Adipocyte (in vitro differentiated cells): ENCODE measurements at regions not wholly inside any gene's neighbourhood (a gene's known extent, or its start where the extent isn't known, plus 50 kb on each side); places are given as distances from the start of the nearest gene placed in this dataset.
A peak's percentile ranks its signal among the peaks of the same experiment; 100 is the strongest.

Experiments used
- DNase-seq: peaks from one replicate; pipeline ENCODE4 v3.0.0-alpha.2; 2015; ENCODE audit warnings: low read depth
- H3K27me3 ChIP-seq: replicated peaks from 2 replicates; pipeline ENCODE4 v1.7.0; 2013; ENCODE audit warnings: mild to moderate bottlenecking, low read length, moderate library complexity; ENCODE audit not compliant: control insufficient read depth, insufficient read depth
- H3K36me3 ChIP-seq: 2 replicates; pipeline ENCODE4 v1.7.0; 2013; ENCODE audit warnings: low read length, mild to moderate bottlenecking, moderate library complexity; ENCODE audit not compliant: control insufficient read depth, insufficient read depth, severe bottlenecking
- H3K4me1 ChIP-seq: 2 replicates; pipeline ENCODE4 v1.7.0; 2013; ENCODE audit warnings: mild to moderate bottlenecking, low read length, moderate library complexity; ENCODE audit not compliant: control insufficient read depth, insufficient read depth
- H3K4me3 ChIP-seq: 2 replicates; pipeline ENCODE4 v1.7.0; 2013; ENCODE audit warnings: mild to moderate bottlenecking, low read length, moderate library complexity
- H3K9ac ChIP-seq: 2 replicates; pipeline ENCODE4 v1.7.0; 2013; ENCODE audit warnings: mild to moderate bottlenecking, low read length, moderate library complexity
- H3K9me3 ChIP-seq: 2 replicates; pipeline ENCODE4 v1.7.0; 2013; ENCODE audit warnings: mild to moderate bottlenecking, low read length, moderate library complexity; ENCODE audit not compliant: control insufficient read depth

DNA sequence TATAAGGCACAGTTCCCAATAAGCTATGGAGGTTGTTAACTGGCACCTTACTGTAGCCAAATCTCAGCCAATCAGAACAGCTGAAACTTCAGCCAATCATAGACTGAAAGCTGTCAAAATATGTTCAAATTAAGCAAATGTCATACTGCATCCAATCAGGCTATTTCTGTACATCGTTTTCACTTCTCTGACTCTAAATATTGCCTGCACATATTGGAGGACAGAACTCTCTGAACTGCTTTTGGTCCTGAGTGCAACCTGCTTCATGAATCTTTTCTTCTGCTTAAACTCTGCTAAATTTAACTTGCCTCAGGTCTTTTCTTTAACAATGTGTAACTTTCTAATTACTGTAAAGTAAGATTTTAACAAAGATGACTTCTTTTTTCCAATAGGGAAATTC lies 1198.9 kb upstream of the PCDH7 start:
- Histone ChIP-seq H3K4me3 (no peak overlapping the region), H3K9ac (no peak overlapping the region), H3K4me1 (no peaks in the 10 kb centered on the region), H3K27me3 (no peaks in the 10 kb centered on the region), H3K9me3 (peaks cover 4% of the 10 kb centered on the region), H3K36me3 (no peaks in the 10 kb centered on the region)
- DNase-seq = no peak

DNA sequence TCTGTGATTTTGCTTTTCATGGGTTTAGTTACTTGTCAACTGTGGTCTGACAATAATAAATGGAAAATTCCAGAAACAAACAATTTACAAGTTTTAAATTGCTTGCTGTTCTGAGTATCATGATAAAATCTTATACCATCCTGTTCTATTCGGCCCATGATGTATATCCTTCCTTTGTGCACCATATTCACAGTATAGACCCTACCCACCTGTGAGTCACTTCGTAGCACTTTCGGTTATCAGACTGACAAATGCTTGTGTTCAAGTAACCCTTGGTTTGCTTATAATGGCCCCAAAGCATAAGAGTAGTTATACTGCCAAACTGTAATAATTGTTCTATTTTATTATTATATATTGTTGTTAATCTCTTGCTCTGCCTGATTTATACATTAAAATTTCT lies 1183.4 kb upstream of the PCDH7 start:
- Histone ChIP-seq H3K9me3 (no peaks in the 10 kb centered on the region), H3K4me3 (no peak overlapping the region), H3K9ac (no peak overlapping the region), H3K27me3 (no peaks in the 10 kb centered on the region), H3K4me1 (no peaks in the 10 kb centered on the region), H3K36me3 (no peaks in the 10 kb centered on the region)
- DNase-seq = no peak

DNA sequence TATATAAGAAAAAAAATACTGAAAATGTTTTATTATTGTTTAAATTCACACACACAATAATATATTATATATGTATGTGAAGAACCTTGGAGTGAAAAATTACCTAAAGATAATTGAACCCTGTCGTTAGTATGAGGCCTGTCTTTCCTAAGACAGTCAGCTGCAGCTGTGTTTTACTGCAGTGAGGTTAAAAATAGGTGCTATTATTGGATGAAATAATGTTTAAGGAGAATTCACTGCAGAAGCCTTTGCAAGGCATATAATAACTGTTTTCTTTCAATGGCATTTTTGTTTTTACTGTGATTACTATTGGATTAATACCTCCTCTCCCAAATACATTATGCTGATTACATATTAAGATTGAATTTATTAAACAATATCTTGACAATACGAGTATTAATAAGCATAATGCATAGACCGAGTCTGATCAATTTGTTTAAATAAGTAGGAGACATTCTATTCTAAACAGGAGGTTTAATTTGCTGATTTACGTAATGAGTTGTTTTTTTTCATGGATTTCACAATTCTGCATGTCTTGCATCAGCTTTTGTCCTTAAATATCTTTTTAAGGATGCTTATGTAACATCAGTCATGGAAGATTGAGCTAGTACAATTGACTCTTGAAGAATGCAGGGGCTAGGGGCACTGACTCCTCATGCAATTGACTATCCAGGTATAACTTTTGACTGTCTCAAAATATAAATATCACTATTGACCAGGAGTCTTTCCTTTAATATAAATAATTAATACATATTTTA lies 1181.1 kb upstream of the PCDH7 start:
- Histone ChIP-seq H3K9me3 (no peaks in the 10 kb centered on the region), H3K9ac (no peak overlapping the region), H3K27me3 (no peaks in the 10 kb centered on the region), H3K4me3 (no peak overlapping the region), H3K36me3 (no peaks in the 10 kb centered on the region), H3K4me1 (no peaks in the 10 kb centered on the region)
- DNase-seq = peak; percentile 63

DNA sequence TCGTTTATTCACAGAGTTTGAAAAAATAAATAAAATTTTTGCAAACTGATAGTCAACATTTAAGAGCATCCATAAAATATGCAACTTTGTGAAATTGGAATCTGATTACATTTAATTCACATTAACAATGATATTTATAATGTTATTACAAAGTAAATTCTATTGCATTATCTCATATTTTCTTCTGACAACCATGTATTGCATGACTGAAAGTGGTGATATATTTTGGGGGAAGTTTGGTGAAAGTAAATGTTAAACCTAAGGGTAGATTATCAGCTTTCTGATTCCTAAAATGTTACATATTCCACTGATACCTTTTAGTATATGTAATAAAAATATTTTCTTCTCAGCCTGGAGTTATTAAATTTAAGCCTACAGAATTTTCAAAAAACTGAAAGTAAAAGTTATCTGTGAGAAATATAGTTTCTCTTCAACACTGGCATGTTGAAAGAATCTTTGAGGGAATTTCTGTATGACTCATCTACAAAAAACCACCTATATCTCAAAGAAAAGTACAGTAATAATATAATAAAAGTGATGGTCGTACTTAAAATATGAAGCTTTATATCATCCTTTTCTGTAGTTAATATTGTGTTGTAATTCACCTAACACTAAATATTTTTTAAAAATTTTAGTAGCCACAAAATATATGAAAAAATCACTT lies 1179.6 kb upstream of the PCDH7 start:
- H3K4me3 ChIP-seq = no peak overlapping the region
- H3K36me3 ChIP-seq = no peaks in the 10 kb centered on the region
- H3K27me3 ChIP-seq = no peaks in the 10 kb centered on the region
- DNase-seq = peak; percentile 53
- no peaks in the 10 kb centered on the region for H3K4me1 ChIP-seq
- H3K9me3 ChIP-seq = no peaks in the 10 kb centered on the region
- no peak overlapping the region for H3K9ac ChIP-seq

DNA sequence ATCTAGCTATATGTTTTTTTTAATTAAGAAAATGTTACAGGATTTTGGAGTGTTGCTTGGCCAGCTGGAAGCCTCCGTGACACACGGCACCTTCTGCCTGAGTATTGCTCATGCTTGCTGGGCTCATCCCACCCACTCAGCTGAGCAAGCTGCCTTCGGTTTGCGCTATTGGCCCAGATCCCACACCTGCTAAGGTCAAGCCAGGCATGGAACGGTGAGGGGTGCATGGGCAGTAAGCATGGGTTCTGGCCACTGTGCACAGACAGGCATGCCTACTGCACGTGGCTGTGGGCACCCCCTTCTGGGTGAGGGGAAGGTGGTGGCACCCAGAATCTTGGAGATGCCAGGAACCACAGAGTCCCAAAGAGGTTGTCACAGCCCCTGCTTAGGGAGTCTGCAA lies 1178.4 kb upstream of the PCDH7 start:
- Histone ChIP-seq H3K36me3 (no peaks in the 10 kb centered on the region), H3K4me3 (no peak overlapping the region), H3K9ac (no peak overlapping the region), H3K27me3 (no peaks in the 10 kb centered on the region), H3K9me3 (no peaks in the 10 kb centered on the region), H3K4me1 (no peaks in the 10 kb centered on the region)
- DNase-seq = no peak

DNA sequence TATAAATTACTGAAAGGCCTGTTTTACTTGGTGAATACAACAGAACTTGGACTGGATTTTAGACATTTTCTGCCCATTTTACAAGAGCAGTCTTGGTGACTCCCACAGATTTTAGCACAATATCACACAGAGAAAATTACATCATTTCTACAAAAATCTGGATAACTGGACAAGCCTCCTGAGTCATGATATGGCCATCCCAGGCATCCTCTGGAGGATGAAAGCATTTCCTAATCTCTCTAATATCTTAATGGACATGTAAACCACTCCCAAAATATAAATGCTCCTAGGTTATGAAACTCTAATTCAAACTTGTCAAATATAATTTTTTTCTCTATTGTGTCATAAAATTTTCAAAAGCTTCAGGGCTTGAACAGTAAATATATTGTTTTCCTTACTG lies 1170.8 kb upstream of the PCDH7 start:
- no peak overlapping the region for H3K4me3 ChIP-seq
- peak; percentile 52 for DNase-seq
- no peak overlapping the region for H3K9ac ChIP-seq
- no peaks in the 10 kb centered on the region for H3K9me3 ChIP-seq
- H3K27me3 ChIP-seq = no peaks in the 10 kb centered on the region
- H3K4me1 ChIP-seq = no peaks in the 10 kb centered on the region
- H3K36me3 ChIP-seq = no peaks in the 10 kb centered on the region

DNA sequence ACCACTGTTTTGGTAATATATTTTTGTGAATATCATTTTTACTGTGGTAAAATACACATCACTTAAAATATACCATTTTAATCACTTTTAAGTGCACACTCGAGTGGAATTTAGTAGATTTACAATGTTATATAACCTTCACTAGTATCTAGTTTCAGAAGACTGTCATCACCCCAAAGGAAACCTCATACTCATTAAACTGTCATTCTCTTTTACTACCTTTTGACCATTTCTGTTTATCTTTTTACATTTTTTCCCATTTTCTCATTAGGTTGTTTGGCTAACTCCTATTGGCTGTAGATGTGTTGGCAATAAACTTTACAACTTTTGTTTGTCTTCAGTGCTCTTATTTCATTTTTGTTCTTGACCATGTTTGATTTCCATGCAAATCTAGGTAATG lies 1168.3 kb upstream of the PCDH7 start:
- H3K4me1 ChIP-seq = no peaks in the 10 kb centered on the region
- H3K36me3 ChIP-seq = no peaks in the 10 kb centered on the region
- DNase-seq = no peak
- H3K4me3 ChIP-seq = no peak overlapping the region
- H3K27me3 ChIP-seq = no peaks in the 10 kb centered on the region
- no peak overlapping the region for H3K9ac ChIP-seq
- H3K9me3 ChIP-seq = no peaks in the 10 kb centered on the region

DNA sequence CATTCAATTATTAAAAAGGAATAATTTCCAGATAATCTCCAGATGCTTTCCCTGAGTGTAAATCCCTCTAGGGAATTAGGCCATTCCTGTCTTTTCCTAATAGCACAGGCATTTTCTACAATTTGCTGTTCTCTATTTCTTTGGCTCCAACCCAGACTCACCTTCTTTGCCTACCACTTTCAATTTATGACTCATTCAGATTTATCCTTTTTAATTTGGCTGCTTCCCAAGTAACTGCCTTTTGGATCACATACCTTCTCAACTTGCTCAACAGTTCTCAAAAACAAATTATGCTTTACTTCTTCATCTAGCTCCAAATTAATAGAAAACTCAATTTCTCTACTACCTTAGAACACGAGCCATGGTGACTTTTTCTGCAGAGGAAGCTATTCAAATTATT lies 1166.3 kb upstream of the PCDH7 start:
- Histone ChIP-seq H3K4me3 (no peak overlapping the region), H3K36me3 (no peaks in the 10 kb centered on the region)

DNA sequence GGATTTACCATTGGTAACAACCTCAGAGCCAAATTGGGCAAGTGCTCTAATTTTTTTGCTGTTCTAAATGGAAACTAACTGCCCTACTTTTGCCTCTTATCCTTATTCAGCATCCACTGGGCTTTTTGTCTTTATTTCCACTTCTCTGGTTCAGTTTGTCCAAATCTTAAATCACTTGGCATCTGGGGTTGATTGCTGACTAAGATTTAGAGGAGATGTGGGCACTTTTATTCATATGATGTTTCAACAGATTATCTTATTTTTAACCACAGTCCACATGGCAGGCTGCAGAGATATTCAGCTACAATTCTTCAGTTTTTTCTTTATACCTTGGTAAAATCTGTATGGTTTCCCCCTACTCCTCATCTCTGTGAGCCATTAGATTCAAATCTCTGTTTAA lies 1161.4 kb upstream of the PCDH7 start:
- H3K4me1 ChIP-seq = no peaks in the 10 kb centered on the region
- H3K36me3 ChIP-seq = no peaks in the 10 kb centered on the region
- no peak overlapping the region for H3K9ac ChIP-seq
- H3K27me3 ChIP-seq = no peaks in the 10 kb centered on the region
- no peaks in the 10 kb centered on the region for H3K9me3 ChIP-seq
- no peak overlapping the region for H3K4me3 ChIP-seq
- DNase-seq = peak; percentile 16

More for the DNA sequence above, 1166.3 kb upstream of the PCDH7 start:
- H3K9me3 ChIP-seq = no peaks in the 10 kb centered on the region
- peak; percentile 5 for DNase-seq
- no peak overlapping the region for H3K9ac ChIP-seq
- H3K27me3 ChIP-seq = no peaks in the 10 kb centered on the region
- no peaks in the 10 kb centered on the region for H3K4me1 ChIP-seq

DNA sequence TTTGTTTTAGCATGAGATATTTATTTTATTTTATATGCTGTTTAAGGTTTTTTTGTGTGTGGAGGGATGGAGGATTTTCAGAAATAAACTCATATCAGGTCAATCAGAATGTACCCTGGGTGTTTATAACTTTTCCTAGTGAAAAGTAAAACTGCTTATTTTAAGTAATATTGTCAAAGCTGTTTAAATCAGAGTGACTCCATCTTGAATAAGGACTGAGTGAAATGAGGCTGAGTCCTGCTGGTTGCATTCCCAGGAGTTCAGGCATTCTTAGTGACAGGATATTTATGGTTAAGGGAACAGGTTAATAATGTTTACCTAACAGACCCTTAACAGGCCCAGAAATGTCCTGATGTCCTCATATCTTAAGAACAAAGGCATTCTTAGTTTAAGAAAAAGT lies 1160.9 kb upstream of the PCDH7 start:
- no peaks in the 10 kb centered on the region for H3K27me3 ChIP-seq
- no peaks in the 10 kb centered on the region for H3K9me3 ChIP-seq
- H3K4me3 ChIP-seq = no peak overlapping the region
- H3K4me1 ChIP-seq = no peaks in the 10 kb centered on the region
- DNase-seq = peak; percentile 11
- H3K36me3 ChIP-seq = no peaks in the 10 kb centered on the region
- no peak overlapping the region for H3K9ac ChIP-seq

DNA sequence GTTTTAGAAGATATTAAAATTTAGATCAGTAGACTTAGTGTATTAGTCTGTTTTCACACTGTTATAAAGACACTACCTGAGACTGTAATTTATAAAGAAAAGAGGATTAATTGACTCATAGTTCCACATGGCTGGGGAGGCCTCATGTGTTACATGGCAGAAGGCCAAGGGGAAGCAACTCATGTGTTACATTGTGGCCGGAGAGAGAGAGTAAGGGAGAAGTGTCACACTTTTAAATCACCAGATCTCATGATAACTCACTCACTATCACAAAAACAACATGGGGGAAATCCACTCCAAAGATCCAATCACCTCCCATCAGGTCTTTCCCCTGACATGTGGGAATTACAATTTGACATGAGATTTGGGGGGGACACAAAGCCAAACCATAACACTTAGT lies 1159.7 kb upstream of the PCDH7 start:
- DNase-seq = no peak
- Histone ChIP-seq H3K9ac (no peak overlapping the region), H3K36me3 (no peaks in the 10 kb centered on the region), H3K4me1 (no peaks in the 10 kb centered on the region), H3K4me3 (no peak overlapping the region), H3K27me3 (no peaks in the 10 kb centered on the region), H3K9me3 (no peaks in the 10 kb centered on the region)
